ENCODE measurements at regions not wholly inside any gene's neighbourhood (a gene's known extent, or its start where the extent isn't known, plus 50 kb on each side); places are given as distances from the start of the nearest gene placed in this dataset.

DNA sequence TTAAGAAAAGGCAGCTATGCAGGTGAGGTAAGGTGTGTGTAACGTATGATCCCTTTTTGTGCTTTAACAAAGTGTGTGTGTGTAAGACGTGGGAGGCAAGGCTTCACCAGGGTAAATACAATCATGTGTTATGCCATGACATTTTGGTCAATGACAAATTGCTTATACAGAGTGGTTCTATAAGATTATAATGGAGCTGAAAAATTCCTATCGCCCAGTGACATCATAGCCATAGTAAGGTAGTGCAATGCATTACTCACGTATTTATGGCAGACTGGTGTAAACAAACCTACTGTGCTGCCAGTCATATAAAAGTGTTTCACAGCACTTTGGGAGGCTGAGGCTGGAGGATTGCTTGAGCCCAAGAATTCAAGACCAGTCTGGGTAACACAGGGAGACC, 60.2 kb upstream of the LCTL start:
- TF ChIP-seq CTCF (conservative IDR thresholded peaks at IDR 0.05; ENCODE audit: low read depth, low read length) (no peak), EZH2 (IDR thresholded peaks at IDR 0.05; ENCODE audit: low read length, unreplicated experiment) (no peak)
